ENCODE measurements at regions not wholly inside any gene's neighbourhood (a gene's known extent, or its start where the extent isn't known, plus 50 kb on each side); places are given as distances from the start of the nearest gene placed in this dataset.

DNA sequence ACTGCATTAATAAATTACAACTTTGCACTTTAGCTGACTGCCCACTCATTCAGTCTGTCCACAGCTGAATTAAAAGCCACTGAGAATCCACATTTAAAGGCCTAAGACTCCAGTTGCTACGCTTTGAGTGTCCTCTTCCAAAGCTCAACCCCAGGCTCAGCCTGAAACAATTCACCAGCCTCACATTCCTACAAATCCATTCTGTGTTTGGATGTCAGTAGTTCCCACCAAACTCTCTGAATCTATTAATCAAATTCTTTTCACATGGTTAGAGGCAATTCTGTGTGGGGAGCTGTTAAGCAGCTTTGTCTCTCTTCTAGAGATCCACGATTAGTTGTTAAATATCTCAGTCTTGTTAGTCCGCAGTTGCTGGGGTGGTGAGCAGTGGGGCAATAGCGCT, 116.8 kb upstream of the UBE2E2 start:
- no peak for DNase-seq (ENCODE audit: low spot score in 2 of 2)

DNA sequence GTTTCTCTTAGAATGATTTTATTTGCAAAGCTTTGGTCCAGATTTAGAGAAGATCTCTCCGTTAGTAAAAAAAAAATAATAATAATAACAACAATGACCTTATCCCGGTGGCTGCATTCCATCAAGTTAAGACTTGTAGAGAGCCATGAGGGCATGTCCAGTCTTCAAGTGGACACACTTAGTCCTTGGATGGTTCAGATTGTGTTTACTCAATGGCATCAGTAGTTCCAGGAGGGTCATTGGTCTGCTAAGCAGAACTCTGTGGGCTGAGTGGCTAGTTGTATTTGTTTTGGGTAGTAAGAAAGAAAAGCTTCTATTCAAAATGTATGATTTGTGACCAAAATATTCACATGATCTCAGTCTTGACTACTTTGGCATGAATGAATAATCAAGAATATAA, 116.3 kb upstream of the UBE2E2 start:
- TF ChIP-seq EP300 (IDR thresholded peaks at IDR 0.05) (no peak), POLR2A (IDR thresholded peaks at IDR 0.05) (no peak)
- TF ChIP-seq, protein P1, sequence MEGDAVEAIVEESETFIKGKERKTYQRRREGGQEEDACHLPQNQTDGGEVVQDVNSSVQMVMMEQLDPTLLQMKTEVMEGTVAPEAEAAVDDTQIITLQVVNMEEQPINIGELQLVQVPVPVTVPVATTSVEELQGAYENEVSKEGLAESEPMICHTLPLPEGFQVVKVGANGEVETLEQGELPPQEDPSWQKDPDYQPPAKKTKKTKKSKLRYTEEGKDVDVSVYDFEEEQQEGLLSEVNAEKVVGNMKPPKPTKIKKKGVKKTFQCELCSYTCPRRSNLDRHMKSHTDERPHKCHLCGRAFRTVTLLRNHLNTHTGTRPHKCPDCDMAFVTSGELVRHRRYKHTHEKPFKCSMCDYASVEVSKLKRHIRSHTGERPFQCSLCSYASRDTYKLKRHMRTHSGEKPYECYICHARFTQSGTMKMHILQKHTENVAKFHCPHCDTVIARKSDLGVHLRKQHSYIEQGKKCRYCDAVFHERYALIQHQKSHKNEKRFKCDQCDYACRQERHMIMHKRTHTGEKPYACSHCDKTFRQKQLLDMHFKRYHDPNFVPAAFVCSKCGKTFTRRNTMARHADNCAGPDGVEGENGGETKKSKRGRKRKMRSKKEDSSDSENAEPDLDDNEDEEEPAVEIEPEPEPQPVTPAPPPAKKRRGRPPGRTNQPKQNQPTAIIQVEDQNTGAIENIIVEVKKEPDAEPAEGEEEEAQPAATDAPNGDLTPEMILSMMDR (IDR thresholded peaks at IDR 0.05), result no peak
- WGBS, 2 donors, result 28 to 43% methylated on average over 2 of the region's 2 CpGs
- no peak overlapping the region for H3K27ac ChIP-seq

More for the DNA sequence above, 116.8 kb upstream of the UBE2E2 start:
- Histone ChIP-seq H3K4me1 (peaks cover 0 to 7% (median 0%) of the 10 kb centered on the region in 4 donors), H3K36me3 (no peaks in the 10 kb centered on the region), H3K27me3 (no peaks in the 10 kb centered on the region), H3K4me3 (no peak overlapping the region), H3K27ac (no peak overlapping the region), H3K9me3 (no peaks in the 10 kb centered on the region)
- TF ChIP-seq EP300 (IDR thresholded peaks at IDR 0.05), result no peak
- TF ChIP-seq, protein P1 (IDR thresholded peaks at IDR 0.05), result no peak
- TF ChIP-seq POLR2A (IDR thresholded peaks at IDR 0.05), result no peak
- 70 to 88% methylated on average over 4 of the region's 4 CpGs for WGBS, 2 donors

DNA sequence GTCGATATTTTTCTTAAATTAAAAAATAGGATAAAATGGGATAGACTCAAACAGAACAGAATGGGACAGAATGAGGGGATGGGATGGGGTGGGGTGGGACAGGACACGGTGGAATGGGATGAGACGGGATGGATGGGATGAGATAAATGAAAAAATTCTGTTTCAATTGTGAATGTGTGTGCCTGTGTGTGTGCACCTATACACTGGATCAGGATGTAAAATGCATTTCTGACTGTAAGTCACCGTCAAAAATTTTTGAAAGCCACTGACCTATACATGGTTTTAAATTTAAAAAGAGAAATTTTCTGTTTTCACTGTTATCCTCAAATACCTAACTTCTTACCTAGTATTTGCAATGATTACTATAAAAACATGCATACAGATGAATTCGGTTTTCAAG, 108.7 kb upstream of the UBE2E2 start:
- Histone ChIP-seq H3K27ac (no peak overlapping the region), H3K36me3 (no peaks in the 10 kb centered on the region), H3K4me3 (no peak overlapping the region), H3K4me1 (peaks cover 0 to 5% (median 0%) of the 10 kb centered on the region in 4 donors), H3K27me3 (no peaks in the 10 kb centered on the region), H3K9me3 (no peaks in the 10 kb centered on the region)
- no peak for TF ChIP-seq POLR2A (IDR thresholded peaks at IDR 0.05)
- TF ChIP-seq, protein P1 (IDR thresholded peaks at IDR 0.05), result no peak
- no peak for DNase-seq (ENCODE audit: low spot score in 2 of 2)
- WGBS, 2 donors, result 91 to 94% methylated on average over 5 of the region's 5 CpGs

More for the DNA sequence above, 116.3 kb upstream of the UBE2E2 start:
- H3K9me3 ChIP-seq, result no peaks in the 10 kb centered on the region
- H3K4me1 ChIP-seq, result peaks cover 0 to 7% (median 0%) of the 10 kb centered on the region in 4 donors
- no peaks in the 10 kb centered on the region for H3K36me3 ChIP-seq
- H3K27me3 ChIP-seq, result no peaks in the 10 kb centered on the region
- no peak overlapping the region for H3K4me3 ChIP-seq
- no peak for DNase-seq (ENCODE audit: low spot score in 2 of 2)

DNA sequence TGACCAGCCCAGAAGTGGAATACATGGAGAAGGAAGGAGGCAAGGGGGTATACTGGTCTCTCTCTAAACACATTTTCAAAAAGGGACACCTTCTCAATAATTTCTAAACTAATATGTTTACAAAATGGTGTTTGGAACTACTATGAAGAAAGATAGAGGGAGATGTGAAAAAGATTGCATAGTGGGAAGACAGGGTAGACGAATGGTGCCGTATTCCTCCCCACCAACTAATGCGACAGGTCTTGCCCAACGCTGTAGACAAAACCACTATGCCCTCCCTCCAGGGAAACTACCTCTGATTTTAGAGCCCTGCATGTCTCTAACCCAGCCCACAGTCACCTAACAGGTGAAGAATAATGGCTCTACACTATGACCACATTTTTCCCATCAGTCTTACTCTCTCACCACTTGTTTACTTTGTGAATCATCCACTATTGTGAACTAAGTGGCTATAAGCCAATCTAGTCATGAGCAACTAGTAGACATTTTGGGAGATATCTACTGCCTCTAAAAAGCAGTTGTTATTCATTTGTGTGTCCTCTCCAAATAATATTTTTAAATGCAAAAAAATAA, 108.2 kb upstream of the UBE2E2 start:
- Histone ChIP-seq H3K27me3 (no peaks in the 10 kb centered on the region), H3K4me1 (peaks cover 0 to 5% (median 0%) of the 10 kb centered on the region in 4 donors), H3K36me3 (no peaks in the 10 kb centered on the region), H3K27ac (no peak overlapping the region), H3K4me3 (no peak overlapping the region), H3K9me3 (no peaks in the 10 kb centered on the region)
- DNase-seq (ENCODE audit: low spot score in 2 of 2), result no peak
- 94 to 99% methylated on average over 4 of the region's 4 CpGs for WGBS, 2 donors
- TF ChIP-seq POLR2A (IDR thresholded peaks at IDR 0.05) (no peak), EP300 (IDR thresholded peaks at IDR 0.05) (no peak)
- TF ChIP-seq, protein P1 (IDR thresholded peaks at IDR 0.05), result no peak

DNA sequence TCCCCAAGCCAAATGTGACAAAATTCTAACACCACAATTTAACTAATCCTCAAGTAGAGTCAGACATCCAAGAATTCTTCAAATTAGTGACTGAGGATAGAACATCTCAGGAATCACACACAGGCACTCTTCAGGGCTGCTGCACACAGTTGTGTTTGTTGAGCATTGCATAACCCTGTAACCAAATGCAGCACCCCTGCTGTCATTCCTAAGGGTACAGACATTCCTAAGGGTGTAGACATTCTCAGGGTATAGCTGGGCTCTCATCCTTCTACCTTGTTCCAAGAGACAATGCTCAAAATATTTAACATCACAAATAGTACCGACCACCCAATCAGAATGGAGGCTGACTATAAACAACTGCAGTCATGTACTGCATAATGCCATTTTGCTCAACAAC, 107.1 kb upstream of the UBE2E2 start:
- H3K27ac ChIP-seq, result no peak overlapping the region
- no peaks in the 10 kb centered on the region for H3K27me3 ChIP-seq
- TF ChIP-seq POLR2A (IDR thresholded peaks at IDR 0.05), result no peak
- H3K4me3 ChIP-seq, result no peak overlapping the region
- H3K4me1 ChIP-seq, result peaks cover 0 to 5% (median 0%) of the 10 kb centered on the region in 4 donors
- DNase-seq (ENCODE audit: low spot score in 2 of 2), result no peak
- 81 to 94% methylated on average over 1 of the region's 1 CpG for WGBS, 2 donors
- H3K9me3 ChIP-seq, result no peaks in the 10 kb centered on the region
- no peaks in the 10 kb centered on the region for H3K36me3 ChIP-seq

DNA sequence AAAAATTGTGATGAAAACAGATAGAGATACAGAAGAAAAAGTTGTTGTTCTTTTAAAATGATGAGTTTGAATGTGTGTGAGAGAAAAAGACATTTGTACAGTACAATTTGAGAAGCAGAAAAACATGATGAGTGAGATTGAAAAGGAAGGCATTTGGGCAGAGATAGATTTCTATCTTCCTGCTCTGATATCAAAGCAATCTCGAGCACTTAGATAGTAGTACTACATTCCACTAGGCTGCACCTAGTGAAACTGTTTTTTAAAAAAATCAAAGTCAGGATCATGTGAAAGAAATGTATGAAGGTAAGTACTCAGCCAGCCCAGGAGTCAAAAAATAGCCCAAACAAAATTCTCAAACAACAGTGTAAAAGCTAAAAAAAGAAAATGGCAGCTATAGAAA, 104.1 kb upstream of the UBE2E2 start:
- Histone ChIP-seq H3K4me3 (no peak overlapping the region), H3K27me3 (no peaks in the 10 kb centered on the region), H3K9me3 (no peaks in the 10 kb centered on the region), H3K27ac (no peak overlapping the region), H3K36me3 (no peaks in the 10 kb centered on the region), H3K4me1 (peaks cover 0 to 5% (median 0%) of the 10 kb centered on the region in 4 donors)
- DNase-seq (ENCODE audit: low spot score in 2 of 2), result no peak
- WGBS, 2 donors, result 76 to 79% methylated on average over 1 of the region's 1 CpG
- no peak for TF ChIP-seq POLR2A (IDR thresholded peaks at IDR 0.05)
- TF ChIP-seq, protein P1 (IDR thresholded peaks at IDR 0.05), result no peak
- no peak for TF ChIP-seq EP300 (IDR thresholded peaks at IDR 0.05)
